ENCODE measurements at regions not wholly inside any gene's neighbourhood (a gene's known extent, or its start where the extent isn't known, plus 50 kb on each side); places are given as distances from the start of the nearest gene placed in this dataset.

DNA sequence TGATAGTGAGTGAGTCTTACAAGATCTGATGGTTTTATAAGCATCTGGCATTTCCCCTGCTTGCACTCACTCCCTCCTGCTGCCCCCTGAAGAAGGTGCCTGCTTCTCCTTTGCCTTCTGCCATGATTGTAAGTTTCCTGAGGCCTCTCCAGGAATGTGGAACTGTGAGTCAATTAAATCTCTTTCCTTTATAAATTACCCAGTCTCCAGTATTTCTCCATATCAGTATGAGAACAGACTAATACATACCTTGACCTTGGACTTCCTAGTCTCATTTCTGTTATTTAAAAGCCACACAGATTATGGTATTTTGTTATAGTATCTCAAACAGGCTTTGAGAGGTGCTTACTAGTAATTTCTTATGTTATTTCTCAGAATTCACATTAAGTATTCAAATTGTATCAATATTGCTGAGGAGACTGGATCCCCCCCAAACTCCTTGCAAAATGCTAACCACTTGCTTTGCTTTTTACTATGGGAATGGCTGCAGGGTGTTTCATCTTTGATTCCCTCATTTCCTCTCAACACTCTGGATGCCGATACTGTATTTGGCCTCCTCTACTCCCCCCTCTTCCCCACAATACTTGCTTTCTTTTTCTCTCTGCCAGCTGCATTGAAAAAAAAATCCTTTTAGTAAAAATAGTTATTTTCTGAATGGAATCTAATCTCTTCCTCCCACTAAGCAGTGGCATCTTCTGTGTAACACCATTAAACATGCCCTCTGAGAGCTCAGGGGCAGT is 96.9 kb upstream of the WLS start:
- ChIA-PET CTCF (no interaction called here), POLR2A (no interaction called here)
- H3K4me3 Mint-ChIP-seq, result no peak overlapping the region
- H3K27me3 ChIP-seq (ENCODE audit: insufficient read depth, low read length, poor library complexity, severe bottlenecking), result no peaks in the 10 kb centered on the region
- no peaks in the 10 kb centered on the region for H3K36me3 Mint-ChIP-seq
- no peak overlapping the region for H3K27ac ChIP-seq (ENCODE audit: low read depth, low read length)
- H3K9me3 ChIP-seq (ENCODE audit: low read length), result no peaks in the 10 kb centered on the region
- H3K27ac Mint-ChIP-seq, result no peak overlapping the region
- H3K27me3 Mint-ChIP-seq, result no peaks in the 10 kb centered on the region
- no peak overlapping the region for H3K4me3 ChIP-seq (ENCODE audit: low read length)
- DNase-seq, result no peak
- peaks cover 0 to 9% (median 2%) of the 10 kb centered on the region in 5 donors for H3K9me3 Mint-ChIP-seq
- no peaks in the 10 kb centered on the region for H3K4me1 ChIP-seq (ENCODE audit: insufficient read depth, low read length)
- no peaks in the 10 kb centered on the region for H3K4me1 Mint-ChIP-seq
- no peaks in the 10 kb centered on the region for H3K36me3 ChIP-seq (ENCODE audit: insufficient read depth, low read length)

DNA sequence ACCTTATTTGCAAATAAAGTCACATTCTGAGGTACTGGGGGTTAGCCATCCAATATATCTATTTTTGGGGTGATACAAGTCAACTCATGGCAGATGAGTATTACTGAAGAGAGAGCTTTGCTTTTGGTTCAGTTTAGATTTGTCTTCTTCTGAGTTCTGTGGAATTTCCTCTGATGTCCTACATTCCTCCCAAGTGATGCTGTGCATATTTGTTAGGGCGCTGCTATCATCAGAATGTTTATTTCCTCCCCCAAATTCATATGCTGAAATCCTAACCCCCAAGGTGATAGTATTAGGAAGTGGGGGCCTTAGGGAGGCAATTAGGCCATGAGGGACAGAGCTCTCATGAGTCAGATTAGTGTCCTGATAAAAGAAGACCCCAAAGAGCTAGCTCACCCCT is 96.2 kb upstream of the WLS start:
- no peak overlapping the region for H3K27ac Mint-ChIP-seq
- H3K9me3 ChIP-seq (ENCODE audit: low read length), result no peaks in the 10 kb centered on the region
- no peak overlapping the region for H3K4me3 ChIP-seq (ENCODE audit: low read length)
- no peaks in the 10 kb centered on the region for H3K36me3 Mint-ChIP-seq
- no peaks in the 10 kb centered on the region for H3K36me3 ChIP-seq (ENCODE audit: insufficient read depth, low read length)
- CTCF ChIA-PET, result no interaction called here
- H3K27ac ChIP-seq (ENCODE audit: low read depth, low read length), result no peak overlapping the region
- no peak for DNase-seq
- H3K4me1 Mint-ChIP-seq, result no peaks in the 10 kb centered on the region
- H3K27me3 Mint-ChIP-seq, result no peaks in the 10 kb centered on the region
- H3K9me3 Mint-ChIP-seq, result peaks cover 0 to 9% (median 2%) of the 10 kb centered on the region in 5 donors
- no peaks in the 10 kb centered on the region for H3K4me1 ChIP-seq (ENCODE audit: insufficient read depth, low read length)
- H3K27me3 ChIP-seq (ENCODE audit: insufficient read depth, low read length, poor library complexity, severe bottlenecking), result no peaks in the 10 kb centered on the region
- H3K4me3 Mint-ChIP-seq, result no peak overlapping the region
- POLR2A ChIA-PET, result no interaction called here

- Histone ChIP-seq H3K9me3 (ENCODE audit: low read length) (no peaks in the 10 kb centered on the region), H3K36me3 (ENCODE audit: insufficient read depth, low read length) (no peaks in the 10 kb centered on the region), H3K27me3 (ENCODE audit: insufficient read depth, low read length, poor library complexity, severe bottlenecking) (no peaks in the 10 kb centered on the region), H3K4me3 (ENCODE audit: low read length) (no peak overlapping the region), H3K4me1 (ENCODE audit: insufficient read depth, low read length) (no peaks in the 10 kb centered on the region), H3K27ac (ENCODE audit: low read depth, low read length) (no peak overlapping the region)
- Mint-ChIP-seq H3K27me3 (no peaks in the 10 kb centered on the region), H3K9me3 (peaks cover 0 to 8% (median 2%) of the 10 kb centered on the region in 5 donors), H3K36me3 (no peaks in the 10 kb centered on the region), H3K4me3 (no peak overlapping the region), H3K4me1 (no peaks in the 10 kb centered on the region), H3K27ac (no peak overlapping the region)
- no peak for DNase-seq
- ChIA-PET CTCF (no interaction called here), POLR2A (no interaction called here)
Measured at GRCh38 chr1:68327414-68327813, 95.1 kb upstream of the WLS start.

- Histone ChIP-seq H3K27ac (ENCODE audit: low read depth, low read length) (no peak overlapping the region), H3K36me3 (ENCODE audit: insufficient read depth, low read length) (no peaks in the 10 kb centered on the region), H3K27me3 (ENCODE audit: insufficient read depth, low read length, poor library complexity, severe bottlenecking) (no peaks in the 10 kb centered on the region), H3K4me3 (ENCODE audit: low read length) (no peak overlapping the region), H3K9me3 (ENCODE audit: low read length) (no peaks in the 10 kb centered on the region), H3K4me1 (ENCODE audit: insufficient read depth, low read length) (no peaks in the 10 kb centered on the region)
- no peak overlapping the region for H3K4me3 Mint-ChIP-seq
- ChIA-PET CTCF (no interaction called here), POLR2A (no interaction called here)
- no peaks in the 10 kb centered on the region for H3K4me1 Mint-ChIP-seq
- no peak for DNase-seq
- peaks cover 0 to 1% of the 10 kb centered on the region in 2 donors for H3K27me3 Mint-ChIP-seq
- no peaks in the 10 kb centered on the region for H3K36me3 Mint-ChIP-seq
- H3K27ac Mint-ChIP-seq, result no peak overlapping the region
- peaks cover 0 to 6% (median 2%) of the 10 kb centered on the region in 5 donors for H3K9me3 Mint-ChIP-seq
Measured at GRCh38 chr1:68326481-68326880, 94.2 kb upstream of the WLS start.

- Histone ChIP-seq H3K4me1 (ENCODE audit: insufficient read depth, low read length) (no peaks in the 10 kb centered on the region), H3K27ac (ENCODE audit: low read depth, low read length) (no peak overlapping the region), H3K4me3 (ENCODE audit: low read length) (no peak overlapping the region), H3K36me3 (ENCODE audit: insufficient read depth, low read length) (no peaks in the 10 kb centered on the region), H3K27me3 (ENCODE audit: insufficient read depth, low read length, poor library complexity, severe bottlenecking) (no peaks in the 10 kb centered on the region), H3K9me3 (ENCODE audit: low read length) (no peaks in the 10 kb centered on the region)
- Mint-ChIP-seq H3K36me3 (no peaks in the 10 kb centered on the region), H3K27ac (no peak overlapping the region), H3K4me3 (no peak overlapping the region), H3K9me3 (peaks cover 0 to 7% (median 0%) of the 10 kb centered on the region in 5 donors), H3K4me1 (no peaks in the 10 kb centered on the region), H3K27me3 (peaks cover 0 to 1% of the 10 kb centered on the region in 2 donors)
- no peak for DNase-seq
- POLR2A ChIA-PET, result no interaction called here
- CTCF ChIA-PET, result no interaction called here
Measured at GRCh38 chr1:68324316-68324715, 92.0 kb upstream of the WLS start.

- no peak for DNase-seq
- no peaks in the 10 kb centered on the region for H3K36me3 ChIP-seq (ENCODE audit: insufficient read depth, low read length)
- Mint-ChIP-seq H3K27me3 (peaks cover 0 to 1% of the 10 kb centered on the region in 2 donors), H3K36me3 (no peaks in the 10 kb centered on the region), H3K4me3 (peak overlapping the region in 1 of 7 donors; percentile 47), H3K27ac (no peak overlapping the region), H3K9me3 (peaks cover 0 to 7% (median 0%) of the 10 kb centered on the region in 5 donors), H3K4me1 (no peaks in the 10 kb centered on the region)
- H3K27me3 ChIP-seq (ENCODE audit: insufficient read depth, low read length, poor library complexity, severe bottlenecking), result no peaks in the 10 kb centered on the region
- no peak overlapping the region for H3K27ac ChIP-seq (ENCODE audit: low read depth, low read length)
- H3K4me3 ChIP-seq (ENCODE audit: low read length), result no peak overlapping the region
- no peaks in the 10 kb centered on the region for H3K4me1 ChIP-seq (ENCODE audit: insufficient read depth, low read length)
- POLR2A ChIA-PET, result no interaction called here
- CTCF ChIA-PET, result no interaction called here
- no peaks in the 10 kb centered on the region for H3K9me3 ChIP-seq (ENCODE audit: low read length)
Measured at GRCh38 chr1:68322837-68323687, 90.7 kb upstream of the WLS start.

DNA sequence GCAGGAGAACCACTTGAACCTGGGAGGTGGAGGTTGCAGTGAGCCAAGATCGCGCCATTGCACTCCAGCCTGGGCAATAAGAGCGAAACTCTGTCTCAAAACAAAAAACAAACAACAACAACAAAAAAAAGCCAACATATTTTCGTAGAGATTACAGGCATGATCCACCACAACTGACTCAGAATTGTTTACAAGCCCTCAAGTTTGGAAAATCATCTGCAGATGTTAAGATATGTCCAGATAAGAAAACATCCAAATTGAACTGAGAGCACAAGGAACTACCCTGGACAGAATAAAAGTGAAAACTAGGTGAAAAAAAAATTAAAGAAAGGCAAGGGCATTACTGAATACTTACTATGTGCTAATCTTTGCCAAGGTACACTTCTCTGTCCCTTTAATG is 89.8 kb upstream of the WLS start:
- POLR2A ChIA-PET, result no interaction called here
- H3K4me1 Mint-ChIP-seq, result no peaks in the 10 kb centered on the region
- H3K9me3 ChIP-seq (ENCODE audit: low read length), result no peaks in the 10 kb centered on the region

DNA sequence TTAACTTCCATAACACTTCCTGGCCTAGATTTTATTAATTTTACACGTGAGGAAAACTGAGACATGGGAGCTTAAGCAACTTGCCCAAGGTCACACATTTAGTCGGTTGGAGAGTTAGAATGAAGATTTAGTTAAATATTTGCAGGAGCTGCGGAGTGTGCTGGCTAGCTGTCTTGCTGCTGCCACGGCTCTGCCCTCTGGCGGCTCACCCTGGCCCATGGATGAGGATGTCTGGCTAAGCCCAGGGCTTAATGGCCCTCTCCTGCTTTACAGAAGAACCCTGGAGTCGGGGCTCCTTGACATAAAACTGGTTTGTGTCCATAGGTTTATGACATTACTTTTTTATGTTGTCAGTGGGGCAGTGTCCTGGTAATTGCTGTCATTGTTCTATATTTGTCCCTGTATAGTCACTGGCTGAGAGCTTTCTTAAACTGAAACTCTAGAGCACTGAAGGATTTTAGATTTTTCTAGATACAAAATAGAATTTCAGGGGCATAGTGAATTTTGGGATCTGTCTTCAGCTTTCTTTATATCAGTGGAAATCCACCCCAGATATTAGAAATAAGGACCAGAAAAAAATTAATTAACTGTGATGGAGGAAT is 88.9 kb upstream of the WLS start:
- ChIA-PET CTCF (no interaction called here), POLR2A (interaction anchor here (0.7 kb wide), 1 partner anchor 19 kb away, joined by 6 read pairs; no protein-coding TSS in a partner anchor)
- Mint-ChIP-seq H3K4me1 (no peaks in the 10 kb centered on the region), H3K36me3 (no peaks in the 10 kb centered on the region), H3K4me3 (no peak overlapping the region), H3K9me3 (peaks cover 0 to 7% (median 2%) of the 10 kb centered on the region in 5 donors), H3K27me3 (peaks cover 0 to 1% of the 10 kb centered on the region in 2 donors), H3K27ac (no peak overlapping the region)
- no peaks in the 10 kb centered on the region for H3K9me3 ChIP-seq (ENCODE audit: low read length)
- H3K36me3 ChIP-seq (ENCODE audit: insufficient read depth, low read length), result no peaks in the 10 kb centered on the region
- no peaks in the 10 kb centered on the region for H3K27me3 ChIP-seq (ENCODE audit: insufficient read depth, low read length, poor library complexity, severe bottlenecking)
- no peak for DNase-seq
- H3K4me3 ChIP-seq (ENCODE audit: low read length), result no peak overlapping the region
- no peaks in the 10 kb centered on the region for H3K4me1 ChIP-seq (ENCODE audit: insufficient read depth, low read length)
- no peak overlapping the region for H3K27ac ChIP-seq (ENCODE audit: low read depth, low read length)

More for the DNA sequence above, 89.8 kb upstream of the WLS start:
- DNase-seq, result no peak
- H3K27me3 ChIP-seq (ENCODE audit: insufficient read depth, low read length, poor library complexity, severe bottlenecking), result no peaks in the 10 kb centered on the region
- no peaks in the 10 kb centered on the region for H3K36me3 Mint-ChIP-seq
- H3K4me1 ChIP-seq (ENCODE audit: insufficient read depth, low read length), result no peaks in the 10 kb centered on the region
- H3K4me3 ChIP-seq (ENCODE audit: low read length), result no peak overlapping the region
- no peak overlapping the region for H3K27ac ChIP-seq (ENCODE audit: low read depth, low read length)
- no peak overlapping the region for H3K4me3 Mint-ChIP-seq
- CTCF ChIA-PET, result no interaction called here
- H3K9me3 Mint-ChIP-seq, result peaks cover 0 to 7% (median 0%) of the 10 kb centered on the region in 5 donors
- no peaks in the 10 kb centered on the region for H3K36me3 ChIP-seq (ENCODE audit: insufficient read depth, low read length)
- peaks cover 0 to 1% of the 10 kb centered on the region in 2 donors for H3K27me3 Mint-ChIP-seq
- H3K27ac Mint-ChIP-seq, result no peak overlapping the region
